Adrenal gland (tissue), 9 donors: ENCODE measurements at regions not wholly inside any gene's neighbourhood (a gene's known extent, or its start where the extent isn't known, plus 50 kb on each side); places are given as distances from the start of the nearest gene placed in this dataset.

Source experiments
- DNase-seq, 7 donors: peaks; one replicate each; pipeline ENCODE4 v3.0.0-alpha.2; 2019 to 2020
- H3K27ac ChIP-seq, 5 donors: fragments of 200-600 bp; sonication (generic) in 4 of 5; 1 replicate in 3 of 5; 2 replicates in 2 of 5; pipeline versions ENCODE4 v1.5.1 to v1.8.0; 2016 to 2020; ENCODE audit warnings: mild to moderate bottlenecking in 1 of 5
- H3K27me3 ChIP-seq: fragments of 200-600 bp; 2 replicates; pipeline ENCODE4 v1.8.0; 2021
- H3K36me3 ChIP-seq, 2 donors: fragments of 200-600 bp; replicated peaks in 1 of 2; 1 replicate in 1 of 2; 2 replicates in 1 of 2; pipeline versions ENCODE4 v1.5.1 to v1.8.0; 2018 to 2022
- H3K4me1 ChIP-seq, 2 donors: fragments of 200-600 bp; replicated peaks in 1 of 2; 1 replicate in 1 of 2; 2 replicates in 1 of 2; pipeline versions ENCODE4 v1.5.1 to v1.8.0; 2018 to 2021
- H3K4me3 ChIP-seq, 4 donors: fragments of 200-600 bp; sonication (generic) in 3 of 4; one replicate each; pipeline ENCODE4 v1.5.1; 2016 to 2018
- H3K9me3 ChIP-seq, 3 donors: fragments of 200-600 bp; sonication (generic) in 1 of 3; replicated peaks in 1 of 3; 1 replicate in 2 of 3; 2 replicates in 1 of 3; pipeline versions ENCODE4 v1.5.1 to v1.8.0; 2016 to 2021
- POLR2A ChIP-seq, 2 donors: fragments of 450-650 bp; IDR thresholded peaks; one replicate each; pipeline ENCODE4 v1.6.1; 2017; ENCODE audit warnings: antibody characterized with exemption in 2 of 2, mild to moderate bottlenecking in 2 of 2, moderate library complexity in 1 of 2
- WGBS, 4 donors: extraction: QIAGEN DNeasy Blood & Tissue Kit in 2 of 4; methylation state at CpG; one replicate each; pipeline versions ENCODE4 v1.1.5 to v1.1.7; 2013 to 2017; 5-methylcytosine and 5-hydroxymethylcytosine counted together
- intact Hi-C, 2 donors: fragments of 100-400 bp; cut with DNase I; formaldehyde crosslinking; loops; one replicate each; pipeline versions ENCODE4 v1.14.1 to v1.15.0; 2022 to 2023
- TF ChIP-seq, protein P1 (sequence below), 6 experiments: fragments of 450-650 bp in 4 of 6; fragments of 200-600 bp in 2 of 6; sonication (generic) in 1 of 6; IDR thresholded peaks; 1 replicate in 5 of 6; 2 replicates in 1 of 6; pipeline versions ENCODE4 v1.5.1 to v1.8.0; 2016 to 2021; ENCODE audit warnings: antibody characterized with exemption in 6 of 6, mild to moderate bottlenecking in 2 of 6, moderate library complexity in 1 of 6
- donor health status: healthy with polysubstance abuse.
- donor health status: Bipolar disorder and iron deficiency.
- donor health status: DM: yes; HTN: yes; CAD: no.
- donor health status: DM: no; HTN: no; CAD: no.
- donor health status: DM: no; HTN: no; CAD: no.

DNA sequence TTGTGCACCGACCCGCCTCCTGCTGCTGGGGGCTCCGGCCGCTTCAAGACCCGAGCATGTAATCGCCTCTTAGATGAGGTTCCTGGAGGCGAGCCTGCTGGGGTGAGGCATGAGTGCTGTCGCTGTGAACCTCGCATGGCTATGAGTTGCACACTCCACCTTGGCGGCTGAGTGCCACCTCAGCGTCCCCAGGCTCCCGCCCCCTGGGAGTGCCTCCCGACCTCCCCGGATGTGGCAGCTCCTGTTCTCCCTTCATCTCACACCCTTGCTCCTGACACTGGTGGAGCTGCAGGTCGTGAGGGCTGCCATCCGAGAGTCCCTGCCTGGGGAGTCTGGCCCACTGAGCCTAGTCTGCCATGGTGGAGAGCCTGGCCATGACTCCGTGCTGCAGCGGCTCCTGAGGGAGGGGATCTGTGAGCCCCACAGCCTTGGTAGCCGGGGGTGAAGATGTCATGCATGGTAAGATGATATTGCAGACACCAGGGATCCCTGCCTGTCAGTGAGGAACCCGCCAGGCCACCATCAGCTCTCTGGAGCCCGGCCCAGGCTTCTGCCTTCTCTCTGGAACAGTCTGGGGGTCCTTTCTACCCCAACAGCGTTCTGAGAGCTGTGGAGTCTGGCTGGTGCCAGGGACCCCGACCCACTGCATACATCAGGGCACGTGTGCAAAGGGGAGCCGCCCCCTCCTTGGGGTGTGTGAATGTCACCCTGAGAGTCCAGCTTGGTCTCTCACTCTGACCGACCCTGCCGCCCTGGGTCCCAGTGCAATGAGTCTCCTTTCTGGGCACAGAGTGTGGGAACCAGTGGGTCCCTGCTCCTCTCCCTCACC lies 61.6 kb upstream of the HS6ST1 start:
- DNase-seq = peak in 2 of 7 donors; percentile 11 to 28
- no peak for TF ChIP-seq POLR2A (IDR thresholded peaks at IDR 0.05)
- TF ChIP-seq, protein P1, sequence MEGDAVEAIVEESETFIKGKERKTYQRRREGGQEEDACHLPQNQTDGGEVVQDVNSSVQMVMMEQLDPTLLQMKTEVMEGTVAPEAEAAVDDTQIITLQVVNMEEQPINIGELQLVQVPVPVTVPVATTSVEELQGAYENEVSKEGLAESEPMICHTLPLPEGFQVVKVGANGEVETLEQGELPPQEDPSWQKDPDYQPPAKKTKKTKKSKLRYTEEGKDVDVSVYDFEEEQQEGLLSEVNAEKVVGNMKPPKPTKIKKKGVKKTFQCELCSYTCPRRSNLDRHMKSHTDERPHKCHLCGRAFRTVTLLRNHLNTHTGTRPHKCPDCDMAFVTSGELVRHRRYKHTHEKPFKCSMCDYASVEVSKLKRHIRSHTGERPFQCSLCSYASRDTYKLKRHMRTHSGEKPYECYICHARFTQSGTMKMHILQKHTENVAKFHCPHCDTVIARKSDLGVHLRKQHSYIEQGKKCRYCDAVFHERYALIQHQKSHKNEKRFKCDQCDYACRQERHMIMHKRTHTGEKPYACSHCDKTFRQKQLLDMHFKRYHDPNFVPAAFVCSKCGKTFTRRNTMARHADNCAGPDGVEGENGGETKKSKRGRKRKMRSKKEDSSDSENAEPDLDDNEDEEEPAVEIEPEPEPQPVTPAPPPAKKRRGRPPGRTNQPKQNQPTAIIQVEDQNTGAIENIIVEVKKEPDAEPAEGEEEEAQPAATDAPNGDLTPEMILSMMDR (IDR thresholded peaks at IDR 0.05) = no peak
- no peaks in the 10 kb centered on the region for H3K27me3 ChIP-seq
- peak overlapping the region in 2 of 5 donors; percentile 17 to 76 for H3K27ac ChIP-seq
- H3K36me3 ChIP-seq = no peaks in the 10 kb centered on the region
- H3K9me3 ChIP-seq = no peaks in the 10 kb centered on the region
- 86 to 97% (median 90%) methylated on average over 5 to 27 of the region's 27 CpGs for WGBS, 4 donors
- no peaks in the 10 kb centered on the region for H3K4me1 ChIP-seq
- H3K4me3 ChIP-seq = no peak overlapping the region
- intact Hi-C loops = no loop called here

DNA sequence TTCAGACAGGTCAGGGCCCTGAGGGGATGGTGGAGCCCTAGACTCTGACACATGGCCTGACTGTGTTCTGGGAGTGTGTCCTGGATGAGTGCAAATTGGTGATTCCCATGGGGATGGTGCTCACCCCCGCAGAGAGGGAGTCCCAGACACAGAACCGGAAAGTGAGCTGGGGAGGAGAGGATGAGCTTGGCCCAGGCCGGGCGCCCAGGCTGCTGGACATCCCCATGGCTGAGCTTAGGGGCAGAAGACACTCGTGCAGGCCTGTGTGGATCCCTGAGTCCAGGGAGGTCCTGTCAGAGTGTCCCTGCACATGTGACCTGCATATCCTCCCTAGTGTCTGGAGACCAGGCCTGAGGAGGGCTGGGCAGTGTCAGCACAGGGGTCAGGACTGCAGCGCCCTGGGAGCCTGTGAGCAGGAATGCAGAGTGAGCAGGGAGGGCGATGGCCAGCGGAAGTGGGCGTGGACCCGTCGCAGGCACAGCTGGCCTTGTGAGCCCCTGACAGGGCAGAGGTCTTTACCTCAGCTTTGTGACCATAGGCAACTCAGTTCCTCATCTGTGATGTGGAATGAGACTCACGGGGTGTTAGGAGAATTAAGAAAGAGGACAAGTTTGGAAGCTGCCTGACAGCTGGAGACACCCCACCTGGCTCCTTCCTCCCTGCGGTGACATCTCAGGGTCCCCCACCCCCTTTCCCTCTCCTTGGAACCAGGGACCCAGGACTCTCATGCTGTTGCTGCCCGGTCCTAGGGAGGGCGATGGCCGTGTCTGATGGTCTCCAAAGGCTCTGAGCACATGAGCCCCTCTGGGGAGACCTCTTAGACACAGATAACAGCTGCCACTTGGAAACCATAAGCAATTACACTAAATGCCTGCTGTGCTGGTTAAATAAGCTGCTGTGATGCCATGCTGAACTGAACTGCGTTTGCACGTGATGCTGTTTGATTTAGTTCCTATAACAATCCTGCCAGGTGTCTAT lies 62.6 kb upstream of the HS6ST1 start:
- Histone ChIP-seq H3K36me3 (no peaks in the 10 kb centered on the region), H3K27me3 (no peaks in the 10 kb centered on the region), H3K4me1 (no peaks in the 10 kb centered on the region), H3K4me3 (no peak overlapping the region), H3K9me3 (no peaks in the 10 kb centered on the region), H3K27ac (peak overlapping the region in 1 of 5 donors; percentile 76)
- TF ChIP-seq POLR2A (IDR thresholded peaks at IDR 0.05) = no peak
- TF ChIP-seq, protein P1 (IDR thresholded peaks at IDR 0.05) = no peak
- DNase-seq = peak in 2 of 7 donors; percentile 24 to 44
- intact Hi-C loops = no loop called here
- 71 to 92% (median 73%) methylated on average over 13 to 18 of the region's 18 CpGs for WGBS, 4 donors

DNA sequence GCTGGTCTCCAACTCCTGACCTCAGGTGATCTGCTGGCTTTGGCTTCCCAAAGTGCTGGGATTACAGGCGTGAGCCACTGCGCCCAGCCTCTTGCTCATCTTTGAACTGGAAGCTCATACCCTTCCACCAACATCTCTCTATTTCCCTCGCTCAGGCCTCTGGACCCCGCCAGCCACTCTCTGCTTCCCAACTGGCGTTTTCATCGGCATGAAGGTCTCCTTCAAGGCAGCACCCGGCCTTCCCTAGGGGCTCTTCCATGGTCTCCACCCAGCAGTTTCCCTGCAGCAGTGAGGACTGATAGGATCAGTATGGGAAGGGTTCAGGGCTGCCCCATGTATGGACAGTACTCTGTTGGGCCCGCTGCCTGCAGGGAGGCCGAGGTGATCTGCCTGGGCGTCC lies 65.8 kb upstream of the HS6ST1 start:
- H3K4me3 ChIP-seq = no peak overlapping the region
- H3K36me3 ChIP-seq = no peaks in the 10 kb centered on the region
- WGBS, 4 donors = 87 to 94% (median 89%) methylated on average over 10 of the region's 10 CpGs
- TF ChIP-seq, protein P1 (IDR thresholded peaks at IDR 0.05) = no peak
- TF ChIP-seq POLR2A (IDR thresholded peaks at IDR 0.05) = no peak
- no peaks in the 10 kb centered on the region for H3K9me3 ChIP-seq
- no peaks in the 10 kb centered on the region for H3K4me1 ChIP-seq
- no peaks in the 10 kb centered on the region for H3K27me3 ChIP-seq
- no peak overlapping the region for H3K27ac ChIP-seq
- no peak for DNase-seq
- intact Hi-C loops = no loop called here

DNA sequence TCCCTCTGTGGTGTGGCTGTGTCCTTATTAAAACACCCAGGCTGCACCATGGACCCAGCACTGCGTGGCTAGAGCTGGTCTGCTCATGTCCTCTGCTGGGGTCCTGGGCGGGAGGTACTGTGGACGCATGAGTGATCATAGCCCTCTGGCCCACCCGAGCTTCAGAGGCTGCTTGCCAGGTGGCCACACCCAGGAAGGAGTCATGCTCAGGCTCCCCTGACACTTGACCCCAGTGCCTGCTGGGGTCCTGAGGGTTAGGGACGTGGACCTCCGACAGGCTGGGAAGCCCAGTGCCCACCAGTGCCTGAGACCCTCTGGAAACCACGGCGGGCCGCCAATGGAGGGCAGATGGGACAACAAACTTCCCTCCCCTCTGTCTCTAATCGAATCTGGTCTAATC lies 66.3 kb upstream of the HS6ST1 start:
- Histone ChIP-seq H3K27ac (no peak overlapping the region), H3K36me3 (no peaks in the 10 kb centered on the region), H3K4me1 (no peaks in the 10 kb centered on the region), H3K27me3 (no peaks in the 10 kb centered on the region), H3K4me3 (no peak overlapping the region), H3K9me3 (no peaks in the 10 kb centered on the region)
- TF ChIP-seq POLR2A (IDR thresholded peaks at IDR 0.05) = no peak
- TF ChIP-seq, protein P1 (IDR thresholded peaks at IDR 0.05) = no peak
- intact Hi-C loops = no loop called here
- DNase-seq = no peak
- WGBS, 4 donors = 81 to 92% (median 85%) methylated on average over 9 to 10 of the region's 10 CpGs
